SK-N-SH treated with all-trans-retinoic acid at 6 μM for 48 hours (cell line): ENCODE measurements at regions not wholly inside any gene's neighbourhood (a gene's known extent, or its start where the extent isn't known, plus 50 kb on each side); places are given as distances from the start of the nearest gene placed in this dataset.

Experiments
- BACH2 ChIP-seq: fragments of 250-450 bp; sonication (Bioruptor Pico); IDR thresholded peaks from 2 replicates; pipeline ENCODE4 v1.9.0; 2021; ENCODE audit warnings: mild to moderate bottlenecking, borderline replicate concordance
- CSDC2 ChIP-seq: fragments of 250-450 bp; sonication (Bioruptor Pico); IDR thresholded peaks from 2 replicates; pipeline ENCODE4 v1.5.0; 2020; ENCODE audit warnings: mild to moderate bottlenecking, moderate library complexity
- ESRRG ChIP-seq: fragments of 250-450 bp; sonication (Bioruptor Pico); IDR thresholded peaks from 2 replicates; pipeline ENCODE4 v1.6.1; 2021; ENCODE audit warnings: mild to moderate bottlenecking
- ISL1 ChIP-seq: fragments of 250-450 bp; sonication (Bioruptor Pico); IDR thresholded peaks from 2 replicates; pipeline ENCODE4 v2.1.2; 2022; ENCODE audit warnings: mild to moderate bottlenecking, moderate library complexity
- OSR1 ChIP-seq: fragments of 250-450 bp; sonication (Bioruptor Pico); IDR thresholded peaks from 2 replicates; pipeline ENCODE4 v1.8.0; 2022; ENCODE audit warnings: moderate library complexity, mild to moderate bottlenecking, inconsistent platforms
- PPARA ChIP-seq: fragments of 250-450 bp; sonication (Bioruptor Pico); IDR thresholded peaks from 2 replicates; pipeline ENCODE4 v1.5.0; 2020; ENCODE audit warnings: mild to moderate bottlenecking, borderline replicate concordance
- RARB ChIP-seq: fragments of 250-450 bp; sonication (Bioruptor Pico); IDR thresholded peaks from 2 replicates; pipeline ENCODE4 v1.8.0; 2021; ENCODE audit warnings: mild to moderate bottlenecking, moderate library complexity
- TCF4 ChIP-seq: fragments of 250-450 bp; sonication (Bioruptor Pico); IDR thresholded peaks from 2 replicates; pipeline ENCODE4 v1.8.0; 2021; ENCODE audit warnings: mild to moderate bottlenecking, moderate library complexity, borderline replicate concordance
- ZFP3 ChIP-seq: fragments of 250-450 bp; sonication (Bioruptor Pico); IDR thresholded peaks from 2 replicates; pipeline ENCODE4 v1.5.0; 2020; ENCODE audit warnings: mild to moderate bottlenecking, moderate library complexity
- ZNF70 ChIP-seq: fragments of 450-650 bp; formaldehyde crosslinking; IDR thresholded peaks from 2 replicates; pipeline ENCODE4 v1.5.0; 2020; ENCODE audit warnings: mild to moderate bottlenecking, moderate library complexity
- ZNF8 ChIP-seq: fragments of 450-650 bp; formaldehyde crosslinking; IDR thresholded peaks from 2 replicates; pipeline ENCODE4 v1.5.0; 2020; ENCODE audit warnings: mild to moderate bottlenecking, moderate library complexity
- TF ChIP-seq, protein P1 (sequence below): fragments of 250-450 bp; sonication (Bioruptor Pico); IDR thresholded peaks from 2 replicates; pipeline ENCODE4 v1.8.0; 2020; ENCODE audit warnings: mild to moderate bottlenecking, moderate library complexity, borderline replicate concordance
- TF ChIP-seq, protein P2 (sequence below): fragments of 250-450 bp; sonication (Bioruptor Pico); IDR thresholded peaks from 2 replicates; pipeline ENCODE4 v1.5.1; 2020; ENCODE audit warnings: low read depth, mild to moderate bottlenecking, moderate library complexity

DNA sequence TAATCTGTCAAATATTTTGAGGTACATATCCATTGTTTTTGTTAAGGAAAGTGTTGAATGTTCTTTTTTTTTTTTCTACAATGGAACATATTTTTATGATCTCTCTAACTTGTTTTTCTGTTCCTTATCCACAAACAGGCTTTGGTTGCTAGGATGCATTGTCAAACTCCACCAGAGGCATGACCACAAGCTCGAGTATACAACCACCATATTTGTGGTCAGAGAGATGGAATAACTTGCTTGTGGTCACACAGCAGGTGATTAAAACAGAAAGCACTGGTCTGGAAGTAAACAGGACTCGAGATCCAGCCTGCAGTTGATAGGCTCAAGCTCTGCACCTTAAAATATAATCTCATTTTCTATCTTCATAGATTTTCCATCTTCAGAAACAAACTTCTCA is 105.8 kb upstream of the ADAMTS18 start:
- TF ChIP-seq ISL1 (CRISPR knock-in tag) = no peak
- TF ChIP-seq, protein P1, sequence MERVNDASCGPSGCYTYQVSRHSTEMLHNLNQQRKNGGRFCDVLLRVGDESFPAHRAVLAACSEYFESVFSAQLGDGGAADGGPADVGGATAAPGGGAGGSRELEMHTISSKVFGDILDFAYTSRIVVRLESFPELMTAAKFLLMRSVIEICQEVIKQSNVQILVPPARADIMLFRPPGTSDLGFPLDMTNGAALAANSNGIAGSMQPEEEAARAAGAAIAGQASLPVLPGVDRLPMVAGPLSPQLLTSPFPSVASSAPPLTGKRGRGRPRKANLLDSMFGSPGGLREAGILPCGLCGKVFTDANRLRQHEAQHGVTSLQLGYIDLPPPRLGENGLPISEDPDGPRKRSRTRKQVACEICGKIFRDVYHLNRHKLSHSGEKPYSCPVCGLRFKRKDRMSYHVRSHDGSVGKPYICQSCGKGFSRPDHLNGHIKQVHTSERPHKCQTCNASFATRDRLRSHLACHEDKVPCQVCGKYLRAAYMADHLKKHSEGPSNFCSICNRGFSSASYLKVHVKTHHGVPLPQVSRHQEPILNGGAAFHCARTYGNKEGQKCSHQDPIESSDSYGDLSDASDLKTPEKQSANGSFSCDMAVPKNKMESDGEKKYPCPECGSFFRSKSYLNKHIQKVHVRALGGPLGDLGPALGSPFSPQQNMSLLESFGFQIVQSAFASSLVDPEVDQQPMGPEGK = no peak
- no peak for TF ChIP-seq OSR1 (CRISPR knock-in tag)
- no peak for TF ChIP-seq RARB
- TF ChIP-seq BACH2 = no peak
- TF ChIP-seq, protein P2, sequence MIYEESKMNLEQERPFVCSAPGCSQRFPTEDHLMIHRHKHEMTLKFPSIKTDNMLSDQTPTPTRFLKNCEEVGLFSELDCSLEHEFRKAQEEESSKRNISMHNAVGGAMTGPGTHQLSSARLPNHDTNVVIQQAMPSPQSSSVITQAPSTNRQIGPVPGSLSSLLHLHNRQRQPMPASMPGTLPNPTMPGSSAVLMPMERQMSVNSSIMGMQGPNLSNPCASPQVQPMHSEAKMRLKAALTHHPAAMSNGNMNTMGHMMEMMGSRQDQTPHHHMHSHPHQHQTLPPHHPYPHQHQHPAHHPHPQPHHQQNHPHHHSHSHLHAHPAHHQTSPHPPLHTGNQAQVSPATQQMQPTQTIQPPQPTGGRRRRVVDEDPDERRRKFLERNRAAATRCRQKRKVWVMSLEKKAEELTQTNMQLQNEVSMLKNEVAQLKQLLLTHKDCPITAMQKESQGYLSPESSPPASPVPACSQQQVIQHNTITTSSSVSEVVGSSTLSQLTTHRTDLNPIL = no peak
- TF ChIP-seq CSDC2 = no peak
- TF ChIP-seq ZNF8 = no peak
- TF ChIP-seq ESRRG = no peak
- no peak for TF ChIP-seq PPARA (CRISPR knock-in tag)
- no peak for TF ChIP-seq ZFP3 (CRISPR knock-in tag)
- TF ChIP-seq TCF4 (CRISPR knock-in tag) = no peak
- TF ChIP-seq ZNF70 = no peak
